ENCODE measurements at regions not wholly inside any gene's neighbourhood (a gene's known extent, or its start where the extent isn't known, plus 50 kb on each side); places are given as distances from the start of the nearest gene placed in this dataset.
A peak's percentile ranks its signal among the peaks of the same experiment; 100 is the strongest.

DNA sequence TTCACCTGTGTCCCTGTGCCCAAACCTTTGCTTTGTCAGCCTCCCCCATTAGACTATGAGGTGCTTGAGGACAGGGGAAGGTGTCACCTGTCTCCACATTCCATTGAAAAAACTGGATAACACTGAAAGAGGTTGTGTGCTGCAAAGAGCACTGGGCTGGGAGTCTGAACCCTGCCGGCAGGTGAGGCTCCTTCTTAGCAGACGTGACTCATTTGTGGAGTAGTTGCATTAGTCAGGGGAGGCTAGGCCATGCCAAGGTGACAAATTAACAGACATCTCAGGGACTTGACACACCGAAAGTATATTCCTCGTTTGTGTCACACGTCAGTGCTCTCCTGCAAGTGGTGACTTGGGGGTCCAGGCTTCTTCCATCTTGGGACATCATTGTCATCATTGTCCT lies 95.9 kb upstream of the STX18 start:
- peak overlapping the region; percentile 38 for H3K4me2 ChIP-seq (ENCODE audit: control insufficient read depth, insufficient read depth)
- H2AFZ ChIP-seq (ENCODE audit: control insufficient read depth, low read depth, low read length): no peak overlapping the region
- FAIRE-seq (peak; percentile 35), DNase-seq (ENCODE audit: low read depth, low spot score) (peak; percentile 33), ATAC-seq (peak; percentile 98)
- no peaks in the 10 kb centered on the region for H3K9me3 ChIP-seq (replicated peaks; ENCODE audit: control insufficient read depth, insufficient read depth, low read length)
- H3K27ac ChIP-seq (ENCODE audit: control insufficient read depth, insufficient read depth): no peak overlapping the region
- ChIA-PET SMC1A (ENCODE audit: uncharacterized antibody, unreplicated experiment) (no interaction called here), RAD21 (ENCODE audit: unreplicated experiment) (interaction anchor here (0.7 kb wide), 1 partner anchor 120 kb away, joined by 3 read pairs; no protein-coding TSS in a partner anchor), CTCF (interaction anchor here (0.7 kb wide), 1 partner anchor 174 kb away, joined by 4 read pairs; no protein-coding TSS in a partner anchor), POLR2A (no interaction called here)
- no TSS peak for BruUV-seq (replicated peaks)
- no peaks in the 10 kb centered on the region for H3K79me2 ChIP-seq (ENCODE audit: control insufficient read depth, insufficient read depth, low read length)
- 5% methylated on average over 5 of the region's 5 CpGs for WGBS (ENCODE audit: insufficient coverage, insufficient replicate concordance, low lambda C conversion rate, missing lambda C conversion rate)
- intact Hi-C loops (cut with micrococcal nuclease; ENCODE audit: unreplicated experiment): no loop called here
- H3K9ac ChIP-seq (ENCODE audit: control insufficient read depth, insufficient read depth, low read length): no peak overlapping the region
- no peak overlapping the region for H3K4me3 ChIP-seq
- TF ChIP-seq DPF2 (IDR thresholded peaks at IDR 0.05): 0 out of 2 replicates have a peak, but pooled peaks have one; percentile 61
- peak; percentile 84; the same call in 1 of the 2 replicates for TF ChIP-seq IRF4 (IDR thresholded peaks at IDR 0.05; ENCODE audit: low read depth, low read length)
- 0 out of 2 replicates have a peak, but pooled peaks have one; percentile 31 for TF ChIP-seq IKZF1 (conservative IDR thresholded peaks at IDR 0.05)
- TF ChIP-seq, protein P1, sequence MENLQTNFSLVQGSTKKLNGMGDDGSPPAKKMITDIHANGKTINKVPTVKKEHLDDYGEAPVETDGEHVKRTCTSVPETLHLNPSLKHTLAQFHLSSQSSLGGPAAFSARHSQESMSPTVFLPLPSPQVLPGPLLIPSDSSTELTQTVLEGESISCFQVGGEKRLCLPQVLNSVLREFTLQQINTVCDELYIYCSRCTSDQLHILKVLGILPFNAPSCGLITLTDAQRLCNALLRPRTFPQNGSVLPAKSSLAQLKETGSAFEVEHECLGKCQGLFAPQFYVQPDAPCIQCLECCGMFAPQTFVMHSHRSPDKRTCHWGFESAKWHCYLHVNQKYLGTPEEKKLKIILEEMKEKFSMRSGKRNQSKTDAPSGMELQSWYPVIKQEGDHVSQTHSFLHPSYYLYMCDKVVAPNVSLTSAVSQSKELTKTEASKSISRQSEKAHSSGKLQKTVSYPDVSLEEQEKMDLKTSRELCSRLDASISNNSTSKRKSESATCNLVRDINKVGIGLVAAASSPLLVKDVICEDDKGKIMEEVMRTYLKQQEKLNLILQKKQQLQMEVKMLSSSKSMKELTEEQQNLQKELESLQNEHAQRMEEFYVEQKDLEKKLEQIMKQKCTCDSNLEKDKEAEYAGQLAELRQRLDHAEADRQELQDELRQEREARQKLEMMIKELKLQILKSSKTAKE (IDR thresholded peaks at IDR 0.05; ENCODE audit: low read depth, poor library complexity, severe bottlenecking): no peak
- TF ChIP-seq, protein P2, sequence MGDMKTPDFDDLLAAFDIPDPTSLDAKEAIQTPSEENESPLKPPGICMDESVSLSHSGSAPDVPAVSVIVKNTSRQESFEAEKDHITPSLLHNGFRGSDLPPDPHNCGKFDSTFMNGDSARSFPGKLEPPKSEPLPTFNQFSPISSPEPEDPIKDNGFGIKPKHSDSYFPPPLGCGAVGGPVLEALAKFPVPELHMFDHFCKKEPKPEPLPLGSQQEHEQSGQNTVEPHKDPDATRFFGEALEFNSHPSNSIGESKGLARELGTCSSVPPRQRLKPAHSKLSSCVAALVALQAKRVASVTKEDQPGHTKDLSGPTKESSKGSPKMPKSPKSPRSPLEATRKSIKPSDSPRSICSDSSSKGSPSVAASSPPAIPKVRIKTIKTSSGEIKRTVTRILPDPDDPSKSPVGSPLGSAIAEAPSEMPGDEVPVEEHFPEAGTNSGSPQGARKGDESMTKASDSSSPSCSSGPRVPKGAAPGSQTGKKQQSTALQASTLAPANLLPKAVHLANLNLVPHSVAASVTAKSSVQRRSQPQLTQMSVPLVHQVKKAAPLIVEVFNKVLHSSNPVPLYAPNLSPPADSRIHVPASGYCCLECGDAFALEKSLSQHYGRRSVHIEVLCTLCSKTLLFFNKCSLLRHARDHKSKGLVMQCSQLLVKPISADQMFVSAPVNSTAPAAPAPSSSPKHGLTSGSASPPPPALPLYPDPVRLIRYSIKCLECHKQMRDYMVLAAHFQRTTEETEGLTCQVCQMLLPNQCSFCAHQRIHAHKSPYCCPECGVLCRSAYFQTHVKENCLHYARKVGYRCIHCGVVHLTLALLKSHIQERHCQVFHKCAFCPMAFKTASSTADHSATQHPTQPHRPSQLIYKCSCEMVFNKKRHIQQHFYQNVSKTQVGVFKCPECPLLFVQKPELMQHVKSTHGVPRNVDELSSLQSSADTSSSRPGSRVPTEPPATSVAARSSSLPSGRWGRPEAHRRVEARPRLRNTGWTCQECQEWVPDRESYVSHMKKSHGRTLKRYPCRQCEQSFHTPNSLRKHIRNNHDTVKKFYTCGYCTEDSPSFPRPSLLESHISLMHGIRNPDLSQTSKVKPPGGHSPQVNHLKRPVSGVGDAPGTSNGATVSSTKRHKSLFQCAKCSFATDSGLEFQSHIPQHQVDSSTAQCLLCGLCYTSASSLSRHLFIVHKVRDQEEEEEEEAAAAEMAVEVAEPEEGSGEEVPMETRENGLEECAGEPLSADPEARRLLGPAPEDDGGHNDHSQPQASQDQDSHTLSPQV (IDR thresholded peaks at IDR 0.05): no peak
- TF ChIP-seq JUNB (IDR thresholded peaks at IDR 0.05): peak; percentile 82
- TF ChIP-seq BMI1 (IDR thresholded peaks at IDR 0.05; ENCODE audit: borderline replicate concordance): no peak
- TF ChIP-seq TCF3 (IDR thresholded peaks at IDR 0.05; ENCODE audit: borderline replicate concordance, insufficient read depth, low read depth, low read length): peak; percentile 48; the same call in 1 of the 2 replicates
- peak; percentile 61; the same call in 1 of the 2 replicates for TF ChIP-seq TCF12 (IDR thresholded peaks at IDR 0.05; ENCODE audit: low read depth, low read length)
- 0 out of 2 replicates have a peak, but pooled peaks have one; percentile 51 for TF ChIP-seq EED (IDR thresholded peaks at IDR 0.05; ENCODE audit: low read depth)
- H3K4me1 ChIP-seq (ENCODE audit: control insufficient read depth, insufficient read depth, low read length): peaks cover 8% of the 10 kb centered on the region
- H3K27me3 ChIP-seq (replicated peaks in 1 of 2; ENCODE audit: control insufficient read depth in 2 of 2, insufficient read depth in 2 of 2, low read length in 1 of 2): no peaks in the 10 kb centered on the region
- no peaks in the 10 kb centered on the region for H4K20me1 ChIP-seq (ENCODE audit: control insufficient read depth, insufficient read depth)
- no peaks in the 10 kb centered on the region; a peak in 1 of 4 replicates for H3K36me3 ChIP-seq (ENCODE audit: control insufficient read depth in 2 of 2, insufficient read depth in 2 of 2, low read length in 1 of 2)
- in situ Hi-C loops (cut with MboI): no loop called here

Measured in GM12878 (cell line).